ENCODE measurements at regions not wholly inside any gene's neighbourhood (a gene's known extent, or its start where the extent isn't known, plus 50 kb on each side); places are given as distances from the start of the nearest gene placed in this dataset.
A peak's percentile ranks its signal among the peaks of the same experiment; 100 is the strongest.

DNA sequence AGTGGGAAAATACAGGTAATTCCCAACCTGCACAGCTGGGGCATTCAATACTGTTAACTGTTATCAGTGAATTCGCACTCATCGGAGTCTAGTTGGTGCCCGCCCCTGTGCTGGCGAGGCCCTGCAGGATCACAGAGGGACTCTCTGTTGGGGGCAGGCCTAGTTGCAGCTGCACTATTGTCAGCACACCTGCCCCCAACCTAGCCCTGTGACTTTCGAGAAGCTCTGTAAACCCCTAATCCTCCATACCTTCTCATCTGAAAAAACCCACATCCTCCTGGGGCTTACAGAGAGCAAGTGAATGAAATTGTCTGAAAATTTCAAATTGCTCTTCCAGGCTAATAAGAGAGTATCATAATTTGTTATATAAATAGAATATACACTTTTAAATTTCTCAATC is 132.2 kb upstream of the NUDT4 start:
- H3K27ac ChIP-seq, result no peak overlapping the region
- no peak overlapping the region for H3K4me3 ChIP-seq
- DNase-seq (ENCODE audit: low spot score), result no peak
- TF ChIP-seq CTCF (IDR thresholded peaks at IDR 0.05), result no peak

GRCh38 chr12:93247313-93247991 is 130.3 kb upstream of the NUDT4 start:
- H3K27ac ChIP-seq, result no peak overlapping the region
- DNase-seq (ENCODE audit: low spot score), result no peak
- no peak for TF ChIP-seq CTCF (IDR thresholded peaks at IDR 0.05)
- no peak overlapping the region for H3K4me3 ChIP-seq

GRCh38 chr12:93252221-93252620 is 125.5 kb upstream of the NUDT4 start:
- TF ChIP-seq CTCF (IDR thresholded peaks at IDR 0.05), result no peak

DNA sequence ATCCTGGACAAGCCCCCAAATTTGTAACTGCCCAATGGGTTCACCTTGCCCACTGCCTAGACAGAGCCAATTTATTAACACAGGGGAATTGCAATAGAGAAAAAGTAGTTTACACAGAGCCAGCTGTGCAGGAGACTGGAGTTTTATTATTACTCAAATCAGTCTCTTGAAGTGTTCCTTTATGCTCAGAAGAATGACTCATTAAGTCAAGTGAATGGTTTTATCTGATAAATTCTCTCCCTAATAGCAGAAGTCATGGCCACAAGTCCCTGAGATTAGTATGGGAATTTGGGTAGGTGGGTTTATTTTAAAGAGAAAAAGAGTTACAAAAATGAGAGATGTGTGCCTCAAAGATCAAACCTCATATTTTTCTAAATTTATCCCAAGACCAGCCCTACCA is 122.8 kb upstream of the NUDT4 start:
- TF ChIP-seq CTCF (IDR thresholded peaks at IDR 0.05), result no peak
- DNase-seq (ENCODE audit: low spot score), result no peak
- Histone ChIP-seq H3K4me3 (no peak overlapping the region), H3K27ac (no peak overlapping the region)

More at GRCh38 chr12:93252221-93252620, 125.5 kb upstream of the NUDT4 start:
- Histone ChIP-seq H3K4me3 (no peak overlapping the region), H3K27ac (no peak overlapping the region)
- DNase-seq (ENCODE audit: low spot score), result no peak

- TF ChIP-seq CTCF (IDR thresholded peaks at IDR 0.05), result no peak
- no peak overlapping the region for H3K4me3 ChIP-seq
- peak overlapping the region in 1 of 2 donors; percentile 19 for H3K27ac ChIP-seq
- DNase-seq (ENCODE audit: low spot score), result no peak
Observed at GRCh38 chr12:93256256-93256969, 121.3 kb upstream of the NUDT4 start.

DNA sequence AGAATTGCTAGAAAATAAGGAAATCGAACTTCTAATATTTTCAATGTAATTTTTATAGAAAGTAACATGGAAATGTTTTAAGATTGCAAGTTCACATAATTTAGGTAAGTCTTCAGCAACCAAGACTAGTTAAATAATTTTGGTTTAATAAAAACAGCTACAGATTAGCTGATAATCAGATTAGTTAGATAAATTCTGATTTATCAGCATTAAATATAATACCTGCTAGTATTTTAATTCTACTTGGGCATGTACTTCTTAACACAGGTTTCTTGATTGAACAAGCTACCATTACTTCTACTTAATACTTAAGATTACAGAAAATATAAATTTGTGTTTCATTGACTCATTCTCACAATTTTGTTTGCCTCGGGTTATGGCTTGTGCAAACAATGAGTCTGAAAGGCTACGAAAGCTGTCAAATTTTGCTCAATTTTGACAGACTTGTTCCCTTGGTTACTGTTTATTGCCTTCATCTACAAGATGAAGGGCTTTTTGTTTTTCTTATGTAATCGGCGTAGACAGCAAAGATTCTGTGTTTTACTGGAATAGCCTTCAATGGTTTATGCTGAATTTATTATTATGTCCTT is 116.1 kb upstream of the NUDT4 start:
- TF ChIP-seq CTCF (IDR thresholded peaks at IDR 0.05), result no peak
- H3K4me3 ChIP-seq, result no peak overlapping the region
- no peak overlapping the region for H3K27ac ChIP-seq
- DNase-seq (ENCODE audit: low spot score), result no peak
